ENCODE measurements at regions not wholly inside any gene's neighbourhood (a gene's known extent, or its start where the extent isn't known, plus 50 kb on each side); places are given as distances from the start of the nearest gene placed in this dataset.

GRCh38 chr20:16671753-16672152 lies 58.1 kb upstream of the SNRPB2 start:
- TF ChIP-seq NFIC (IDR thresholded peaks at IDR 0.05) (no peak), EP300 (IDR thresholded peaks at IDR 0.05; ENCODE audit: borderline replicate concordance) (no peak)

Measured in Ishikawa (cell line).